HG02870 (cell line): ENCODE measurements at regions not wholly inside any gene's neighbourhood (a gene's known extent, or its start where the extent isn't known, plus 50 kb on each side); places are given as distances from the start of the nearest gene placed in this dataset.

Experiments used
- ATAC-seq: cut with Tn5 transposase; IDR thresholded peaks from one replicate; pipeline ENCODE4 v1.9.1; 2021; ENCODE audit warnings: mild to moderate bottlenecking, moderate library complexity; ENCODE audit not compliant: unreplicated experiment

DNA sequence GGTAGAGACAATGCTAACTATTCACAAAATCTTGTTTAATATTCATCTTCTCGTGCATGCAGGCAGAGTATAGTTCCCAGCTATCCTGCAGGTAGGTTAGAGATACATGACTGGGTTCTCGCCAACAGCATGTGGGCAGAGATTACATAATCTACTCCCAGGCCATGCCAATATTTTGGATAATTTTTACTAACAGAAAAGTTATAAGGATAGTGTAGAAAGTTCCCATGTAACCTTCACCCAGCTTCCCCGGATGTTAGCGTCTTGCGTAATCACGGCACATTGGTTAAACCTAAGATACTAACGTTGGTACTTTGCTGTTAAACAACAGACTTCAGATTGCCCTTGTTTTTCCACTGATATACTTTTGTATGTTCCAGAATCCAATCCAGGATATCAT, 215.5 kb upstream of the LARGE1 start:
- no peak for ATAC-seq

DNA sequence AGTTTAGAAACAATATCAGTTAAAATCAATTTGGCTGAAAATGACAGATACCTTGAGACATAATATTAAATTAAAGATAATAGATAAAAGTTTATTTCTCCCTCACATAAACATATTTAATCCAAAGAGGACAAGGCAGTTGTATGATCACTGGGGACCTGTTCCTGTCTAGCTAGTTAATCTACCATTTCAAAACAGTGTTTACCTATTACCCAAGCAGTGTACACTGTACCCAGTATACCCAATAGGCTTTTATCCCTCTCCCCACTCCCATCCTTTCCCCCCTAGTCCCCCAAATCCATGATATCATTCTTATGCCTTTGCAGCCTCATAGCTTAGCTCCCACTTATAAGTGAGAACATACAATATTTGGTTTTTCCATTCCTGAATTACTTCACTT, 229.7 kb upstream of the LARGE1 start:
- ATAC-seq: no peak

DNA sequence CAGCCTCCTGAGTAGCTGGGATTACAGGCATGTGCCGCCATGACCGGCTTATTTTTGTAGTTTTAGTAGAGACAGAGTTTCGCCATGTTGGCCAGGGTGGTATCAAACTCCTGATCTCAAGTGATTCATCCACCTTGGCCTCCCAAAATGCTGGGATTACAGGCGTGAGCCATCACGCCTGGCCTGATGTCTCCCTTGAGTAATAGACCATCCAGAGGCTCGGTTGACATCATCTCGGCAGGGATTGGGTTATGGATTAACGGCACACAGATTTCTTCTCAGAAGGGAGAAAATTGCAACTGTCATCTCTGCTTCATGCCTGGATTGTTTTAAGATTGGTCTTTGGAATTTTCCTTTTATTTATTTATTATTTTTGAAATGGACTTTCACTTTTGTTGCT, 239.2 kb upstream of the LARGE1 start:
- no peak for ATAC-seq

DNA sequence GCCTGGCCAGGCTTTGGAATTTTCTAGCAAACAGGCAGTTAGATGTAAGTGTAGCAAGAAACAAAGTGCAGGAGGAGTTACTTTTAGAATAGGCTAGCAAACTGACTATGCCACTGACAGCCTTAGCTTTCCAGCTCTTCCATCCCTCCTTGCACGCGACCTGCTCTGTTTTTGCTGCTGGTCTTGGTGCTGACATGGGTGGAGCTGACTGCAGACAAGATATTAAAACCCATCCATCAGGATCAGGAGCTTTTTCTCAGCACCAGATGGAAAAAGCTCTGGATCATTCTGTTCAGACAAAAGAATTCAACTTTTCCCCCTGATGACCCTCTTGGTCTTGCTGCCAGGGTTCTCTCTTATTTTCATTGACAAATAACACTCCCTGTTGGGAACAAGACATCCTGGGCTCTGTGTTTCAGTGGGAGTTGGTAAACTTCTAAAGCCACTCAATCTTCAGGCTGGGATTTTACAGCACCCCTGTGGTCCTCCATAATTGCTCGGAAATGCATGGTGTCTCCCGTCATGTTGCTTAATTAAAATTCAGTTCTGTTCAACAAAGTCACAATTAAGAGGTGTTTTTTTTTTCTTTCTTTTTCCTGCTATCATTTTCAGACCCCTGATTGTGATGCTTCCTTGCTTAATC, 240.0 kb upstream of the LARGE1 start:
- ATAC-seq: no peak

DNA sequence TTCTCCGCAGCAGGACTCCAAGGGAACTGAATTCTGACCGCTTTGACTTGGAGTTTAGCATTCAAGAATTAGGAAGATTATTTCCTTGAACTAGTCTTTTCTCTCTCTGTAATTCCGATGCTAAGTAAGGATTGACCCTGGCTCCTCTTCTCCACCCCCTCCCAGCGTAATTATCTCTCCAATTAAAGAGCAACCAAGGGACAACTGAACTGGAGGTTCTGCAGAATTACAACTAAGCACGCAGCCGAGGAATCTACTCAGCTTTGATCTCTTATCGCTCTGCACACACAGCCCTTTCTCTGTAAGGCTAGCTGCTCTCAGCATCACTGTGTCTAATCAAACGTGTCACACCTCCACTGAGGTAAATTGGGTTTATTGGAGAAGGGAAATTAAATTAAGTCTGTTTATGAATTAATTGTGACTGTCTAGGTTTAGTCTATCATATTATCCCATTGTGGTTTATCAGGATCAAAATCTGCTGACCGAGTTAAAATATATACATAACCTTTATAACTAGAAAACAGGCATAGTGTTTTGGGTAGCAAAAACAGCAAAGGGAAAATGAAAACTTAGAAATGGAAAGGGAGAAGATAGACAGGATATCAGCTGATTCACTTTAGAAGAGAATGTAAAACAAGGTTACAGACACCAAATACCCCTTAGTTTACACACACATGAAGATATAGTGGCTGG, 241.3 kb upstream of the LARGE1 start:
- ATAC-seq: no peak

DNA sequence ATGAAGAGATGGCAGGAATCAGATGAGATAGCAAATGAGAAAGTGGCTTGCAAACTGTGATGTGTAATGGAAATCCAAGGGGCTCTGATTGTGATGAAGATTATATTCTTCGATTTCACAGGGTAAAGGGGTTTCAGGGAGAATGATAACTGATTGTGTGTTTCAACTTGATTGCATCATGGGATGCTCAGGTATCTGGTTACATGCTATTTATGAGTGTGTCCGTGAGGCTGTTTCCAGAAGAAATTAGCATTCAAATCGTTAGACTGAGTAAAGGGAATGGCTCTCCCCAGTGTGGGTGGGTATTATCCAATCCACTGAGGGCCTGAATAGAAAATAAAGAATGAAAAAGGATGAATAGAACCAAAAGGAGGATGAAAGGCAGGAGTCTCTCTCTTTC, 278.7 kb upstream of the LARGE1 start:
- no peak for ATAC-seq

DNA sequence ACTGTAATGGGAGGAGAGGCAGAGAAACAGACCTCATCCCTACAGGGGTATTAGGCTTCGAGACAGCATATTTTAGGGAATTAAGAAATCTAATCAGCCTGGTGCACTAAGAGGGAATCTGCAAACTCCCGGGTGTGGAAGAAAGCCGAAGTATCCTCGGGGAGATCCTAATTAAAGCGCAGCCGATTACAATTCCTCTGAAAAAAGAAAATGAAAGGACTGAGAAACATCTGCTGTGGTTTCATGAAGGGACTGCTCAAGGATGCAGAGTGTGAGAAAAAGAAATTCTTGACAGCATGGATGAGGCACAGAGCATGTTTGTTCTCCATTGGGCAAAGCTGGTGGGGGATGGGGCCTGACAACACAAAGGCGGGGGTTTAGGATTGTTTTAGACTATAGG, 290.0 kb upstream of the LARGE1 start:
- no peak for ATAC-seq

DNA sequence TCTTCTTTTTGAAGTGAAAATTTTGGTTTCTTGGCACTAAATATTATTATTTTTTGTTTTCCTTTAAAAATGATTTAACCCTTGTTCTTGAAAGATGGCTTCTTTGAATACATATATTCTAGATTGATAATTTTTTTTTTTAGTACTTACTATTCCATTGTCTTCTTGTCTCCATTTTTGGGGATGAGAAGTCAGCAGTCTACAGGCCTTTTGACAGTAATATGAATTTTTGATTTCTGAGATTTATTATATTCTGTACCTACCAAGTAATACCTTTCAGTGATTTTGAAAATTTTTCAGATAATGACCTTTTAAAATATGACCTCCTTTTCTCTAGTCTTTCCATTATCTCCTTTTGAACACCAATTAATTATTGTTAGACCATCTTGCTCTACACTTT, 294.1 kb upstream of the LARGE1 start:
- ATAC-seq: no peak

DNA sequence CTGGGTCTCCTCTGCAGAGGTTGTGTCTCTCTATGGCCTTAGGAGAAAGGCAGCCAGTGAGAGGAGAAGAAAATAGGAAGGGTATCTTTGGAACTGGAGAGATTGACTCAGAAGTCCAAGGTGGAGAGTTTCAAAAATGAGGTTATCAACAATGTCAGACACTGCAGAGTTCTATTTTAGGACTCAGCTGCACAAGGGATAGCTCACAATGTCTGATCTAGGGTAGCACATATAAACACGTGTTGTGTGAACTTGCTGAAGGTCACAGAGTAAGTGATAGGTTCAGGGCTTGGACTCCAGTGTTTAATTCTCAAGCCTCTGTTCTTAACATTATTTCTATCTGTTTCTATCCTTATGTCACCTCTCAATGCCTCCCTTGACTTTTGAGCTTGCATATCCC, 305.0 kb upstream of the LARGE1 start:
- ATAC-seq: no peak

DNA sequence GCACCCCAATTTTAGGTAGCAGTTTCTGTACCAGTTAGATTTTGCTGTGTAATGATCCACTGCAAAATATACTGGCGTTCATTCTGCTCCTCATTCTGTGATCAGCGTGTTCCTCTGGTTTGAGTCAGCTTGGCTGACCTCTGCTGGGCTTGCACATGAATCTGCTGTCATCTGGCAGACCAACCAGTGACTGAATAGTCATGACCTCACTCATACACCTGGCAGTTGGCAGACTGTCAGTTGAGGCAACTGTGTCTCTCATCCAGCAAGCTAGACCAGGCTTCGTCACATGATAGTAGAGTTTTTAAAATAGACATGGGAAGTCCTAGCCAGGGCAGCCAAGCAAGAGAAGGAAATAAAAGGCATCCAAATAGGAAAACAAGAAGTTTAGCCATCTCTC, 316.3 kb upstream of the LARGE1 start:
- ATAC-seq: no peak

DNA sequence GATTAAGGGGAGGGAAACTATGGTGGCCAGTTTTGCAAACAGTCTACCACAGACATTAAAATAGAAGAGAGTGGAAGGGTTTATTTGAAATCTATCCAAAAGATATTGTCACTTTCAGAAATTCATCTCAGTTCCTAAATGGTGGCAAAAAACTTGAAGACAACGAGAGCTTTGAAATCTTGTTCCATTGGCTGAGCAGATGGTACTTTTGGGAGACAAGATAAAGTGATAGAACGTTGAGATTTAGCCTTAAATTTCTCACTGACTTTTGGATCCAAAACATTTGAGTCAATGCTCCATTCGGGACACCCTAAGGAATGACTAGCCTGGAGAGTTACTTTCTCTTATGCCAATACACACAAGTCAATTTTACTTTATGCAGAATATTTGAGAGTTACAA, 319.1 kb upstream of the LARGE1 start:
- no peak for ATAC-seq

DNA sequence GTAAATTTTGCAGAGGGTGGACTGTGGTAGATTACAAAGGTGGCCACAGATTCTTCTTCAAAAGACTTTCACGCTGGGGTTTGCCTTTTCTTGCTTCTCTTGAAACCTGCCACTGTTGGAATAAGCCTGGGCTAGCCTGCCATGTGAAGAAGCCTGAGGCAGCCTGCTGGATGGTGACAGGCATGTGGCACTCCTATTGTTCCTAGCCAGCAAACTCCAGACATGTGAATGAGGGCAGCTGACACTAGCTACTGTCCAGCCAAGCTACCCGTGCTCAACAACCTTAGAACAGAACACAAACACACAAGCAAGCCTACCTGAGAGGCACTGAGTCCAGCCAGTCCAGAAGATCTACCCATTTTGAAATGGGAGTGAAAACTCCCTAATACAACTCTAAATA, 322.7 kb upstream of the LARGE1 start:
- ATAC-seq: no peak

DNA sequence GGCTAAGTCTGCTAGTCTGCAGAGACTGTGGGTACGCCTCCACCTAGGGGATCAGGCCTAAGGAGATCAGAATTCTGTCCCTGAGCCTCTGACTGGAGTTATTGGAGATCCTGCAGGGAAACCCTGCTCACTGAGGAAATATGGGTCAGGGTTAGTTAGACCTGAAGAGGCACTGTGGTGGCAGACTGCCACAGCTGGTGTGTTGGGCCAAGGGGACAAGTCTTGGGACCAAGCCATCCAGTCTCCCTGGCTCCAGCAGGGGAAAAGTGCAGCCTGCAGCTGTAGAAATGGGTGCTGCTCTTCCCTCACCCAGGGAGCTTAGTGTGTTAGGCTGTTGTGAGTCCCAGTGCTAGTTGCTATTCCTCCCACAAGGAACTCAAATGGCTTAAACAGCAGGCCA, 334.8 kb upstream of the LARGE1 start:
- ATAC-seq: no peak

DNA sequence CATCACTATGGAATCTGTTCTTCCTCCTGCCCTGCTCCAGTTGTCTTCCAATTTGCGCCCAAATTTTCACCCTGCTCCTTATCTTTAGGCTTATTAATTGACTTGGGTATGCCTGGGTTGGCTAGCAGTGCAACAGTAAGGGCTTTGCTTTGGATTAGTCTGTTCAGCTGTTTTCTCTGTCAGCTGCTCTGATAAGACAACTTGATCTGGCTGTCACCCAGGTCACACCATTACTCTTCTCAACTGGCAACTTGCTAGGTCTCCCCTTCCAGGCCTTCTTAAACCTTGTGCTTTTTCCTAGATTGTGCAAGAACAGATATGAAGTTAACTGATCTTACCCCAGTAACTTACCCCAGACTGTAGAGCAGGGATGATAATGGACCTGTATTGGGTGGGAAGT, 357.8 kb upstream of the LARGE1 start:
- ATAC-seq: no peak

DNA sequence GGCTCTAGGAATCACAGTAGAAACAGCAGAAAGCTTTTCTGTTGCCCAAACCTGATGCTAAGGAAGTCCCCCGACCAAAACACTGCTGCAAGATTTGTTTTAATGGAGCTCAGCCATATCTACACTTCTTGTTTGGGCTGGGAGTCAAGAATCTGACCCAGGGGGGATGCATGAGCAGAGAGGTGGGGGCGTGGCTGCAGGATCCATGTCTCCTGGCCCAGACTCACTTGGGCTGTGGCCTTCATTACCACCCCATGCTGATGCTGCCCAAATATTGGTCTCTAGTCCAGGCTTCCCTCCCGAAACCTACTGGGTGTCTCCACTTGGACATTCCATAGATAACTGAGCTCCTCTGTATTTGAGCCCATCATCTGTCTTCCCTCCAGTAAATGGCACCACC, 361.5 kb upstream of the LARGE1 start:
- no peak for ATAC-seq

DNA sequence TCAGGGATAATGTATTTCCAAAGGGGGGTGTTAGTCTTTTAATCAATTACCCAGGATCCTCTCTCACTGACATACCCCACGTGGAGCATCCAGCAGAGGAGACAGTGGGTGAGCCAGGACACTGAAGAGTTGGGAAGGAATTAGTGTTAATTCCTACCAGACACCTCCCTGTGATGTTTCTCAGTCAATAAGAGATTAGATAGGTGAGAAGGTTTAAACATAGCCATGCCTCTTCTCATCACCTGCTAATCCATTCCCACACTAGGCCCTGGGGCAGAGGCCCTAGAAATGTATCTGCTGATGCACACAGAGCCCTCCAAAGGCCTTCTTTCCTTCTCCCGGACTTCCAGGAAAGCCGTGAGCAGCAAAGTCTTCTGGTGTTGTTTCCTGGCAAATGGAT, 363.6 kb upstream of the LARGE1 start:
- no peak for ATAC-seq

DNA sequence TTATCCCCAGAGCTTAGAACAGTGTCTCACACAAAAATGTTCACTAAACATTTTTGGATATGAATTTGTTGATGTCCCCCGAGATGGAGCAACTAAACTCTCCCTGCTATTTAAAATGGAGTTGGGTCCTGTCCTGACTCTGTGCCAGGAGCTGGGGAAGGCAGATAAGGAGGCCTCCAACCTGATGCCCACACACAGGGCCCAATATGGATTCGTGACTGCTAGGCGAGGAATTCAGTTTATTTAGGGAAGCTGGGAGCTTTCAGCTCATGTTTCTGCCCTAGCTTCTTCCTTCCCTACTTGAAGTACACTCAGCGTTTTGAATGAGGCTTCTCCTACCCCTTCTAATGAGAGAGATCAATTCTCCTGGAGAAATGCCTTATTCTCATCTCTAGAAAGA, 373.0 kb upstream of the LARGE1 start:
- no peak for ATAC-seq

DNA sequence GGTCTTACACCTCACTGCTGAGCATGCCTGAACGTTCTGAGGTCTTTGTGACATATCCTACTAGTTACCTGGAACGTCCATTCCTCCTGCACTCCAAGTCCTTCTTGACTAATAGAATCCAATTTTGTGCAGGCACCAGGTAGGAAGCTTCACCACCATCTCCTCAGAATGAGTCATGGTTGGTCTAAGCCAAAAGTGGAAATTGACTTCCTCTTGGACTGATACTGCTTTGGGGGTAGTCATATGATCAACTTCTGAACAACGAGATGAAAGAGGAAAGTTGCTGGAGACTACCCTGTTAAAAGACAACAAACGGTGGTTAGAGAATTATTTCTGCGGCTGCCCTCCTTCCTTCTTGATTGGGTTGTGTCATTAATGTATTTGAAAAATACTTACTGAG, 374.2 kb upstream of the LARGE1 start:
- ATAC-seq: no peak

DNA sequence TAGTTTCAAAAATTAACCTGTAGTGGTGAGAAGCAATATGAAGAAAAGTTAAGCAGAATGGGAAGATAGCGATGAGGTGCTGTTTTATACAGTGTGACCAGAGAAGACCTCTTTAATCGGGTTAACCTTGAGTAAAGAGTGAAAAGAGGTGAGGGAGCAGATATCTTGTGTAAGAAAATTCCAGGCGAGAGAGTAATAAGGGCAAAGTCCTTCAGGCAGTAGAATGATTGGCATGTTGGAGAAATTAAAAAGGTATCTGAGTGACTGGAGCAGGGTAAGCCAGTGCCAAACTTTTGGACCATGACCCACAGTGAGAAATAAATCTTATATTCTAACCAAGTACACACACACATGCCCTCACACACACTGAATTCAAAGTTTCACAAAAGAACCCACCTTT, 374.7 kb upstream of the LARGE1 start:
- no peak for ATAC-seq

DNA sequence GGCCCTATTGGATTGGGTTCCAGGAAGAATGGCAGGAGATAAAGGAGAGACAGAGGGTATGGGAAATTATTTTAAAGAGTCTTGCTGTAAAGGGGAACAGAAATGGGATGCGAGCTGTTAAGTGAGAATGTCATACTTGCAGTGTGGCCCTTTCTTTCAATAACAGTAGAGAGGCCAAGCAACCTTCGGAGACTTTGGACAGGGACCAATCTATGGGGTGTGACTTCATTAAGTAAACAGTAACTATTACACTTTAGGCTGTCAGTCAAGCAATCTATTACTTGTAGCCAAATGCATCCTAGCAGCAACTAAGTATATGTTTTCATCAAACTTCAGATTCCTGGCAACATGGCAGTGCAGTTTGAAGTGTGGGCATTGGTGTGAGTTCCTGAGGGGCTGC, 376.2 kb upstream of the LARGE1 start:
- ATAC-seq: no peak

DNA sequence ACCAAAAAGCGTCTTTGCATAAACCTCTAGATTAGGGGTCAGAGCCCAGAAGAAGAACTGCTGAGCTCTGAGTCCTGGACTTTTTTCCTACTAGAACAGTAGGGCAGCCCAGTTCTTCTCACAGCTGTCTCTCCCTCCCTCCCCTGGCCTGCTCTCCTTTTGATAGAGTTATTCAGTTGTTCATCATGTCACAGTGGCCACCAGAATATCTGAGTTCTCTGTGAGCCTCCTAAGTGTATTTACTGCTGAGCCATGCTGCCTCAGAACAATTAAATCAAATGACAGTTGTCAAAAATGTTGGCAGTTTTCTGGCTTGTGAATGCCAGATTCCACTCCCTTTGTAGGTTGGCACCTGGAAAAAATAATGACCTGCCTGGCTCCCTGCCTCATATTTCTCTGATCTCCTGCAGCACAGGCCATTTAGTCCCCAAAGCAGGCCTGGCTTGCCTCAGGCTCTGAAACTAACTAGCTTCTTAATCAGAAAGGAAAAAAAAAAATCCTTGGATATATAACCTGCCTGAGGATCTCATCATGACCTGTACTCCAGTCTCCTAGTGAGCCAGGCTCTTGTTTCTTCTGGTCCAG, 377.4 kb upstream of the LARGE1 start:
- no peak for ATAC-seq

DNA sequence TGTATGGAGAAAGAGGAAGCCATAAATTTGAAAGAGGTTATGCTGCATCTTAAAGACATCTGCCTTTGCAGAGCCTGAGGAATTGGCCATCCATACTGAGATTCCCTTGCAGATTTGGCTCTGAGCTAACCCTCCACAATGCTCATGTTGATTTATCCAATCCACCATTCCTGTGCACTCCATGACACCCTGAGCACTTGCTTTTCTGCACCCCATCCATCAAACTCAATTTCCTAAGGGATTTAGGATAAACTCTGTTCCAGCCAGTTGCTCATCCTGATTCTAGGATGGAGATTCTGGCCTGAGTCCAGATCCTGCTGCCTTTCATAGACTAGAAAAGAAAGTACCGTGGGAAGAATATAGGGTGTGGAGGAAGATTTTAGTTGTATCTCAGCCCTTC, 379.2 kb upstream of the LARGE1 start:
- no peak for ATAC-seq

DNA sequence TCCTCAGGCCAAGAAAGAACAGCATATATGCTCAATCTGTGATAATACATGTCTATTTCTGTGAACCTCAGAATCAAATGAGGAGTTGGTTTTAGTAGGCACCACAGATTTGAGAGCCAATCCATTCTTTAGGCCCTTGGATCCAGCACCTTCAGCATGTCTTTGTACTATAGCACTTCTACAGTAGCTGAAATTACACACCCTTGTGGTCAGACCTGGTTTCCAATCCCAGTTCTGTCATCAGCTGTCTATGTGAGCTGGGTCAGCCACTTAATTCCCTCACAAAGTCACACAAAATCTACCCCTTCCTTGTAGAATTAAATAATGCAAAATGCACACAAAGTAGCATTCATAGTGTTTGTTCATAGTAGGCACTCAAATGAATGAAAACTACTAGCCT, 381.3 kb upstream of the LARGE1 start:
- ATAC-seq: no peak
